ENCODE measurements at regions not wholly inside any gene's neighbourhood (a gene's known extent, or its start where the extent isn't known, plus 50 kb on each side); places are given as distances from the start of the nearest gene placed in this dataset.
A peak's percentile ranks its signal among the peaks of the same experiment; 100 is the strongest.

DNA sequence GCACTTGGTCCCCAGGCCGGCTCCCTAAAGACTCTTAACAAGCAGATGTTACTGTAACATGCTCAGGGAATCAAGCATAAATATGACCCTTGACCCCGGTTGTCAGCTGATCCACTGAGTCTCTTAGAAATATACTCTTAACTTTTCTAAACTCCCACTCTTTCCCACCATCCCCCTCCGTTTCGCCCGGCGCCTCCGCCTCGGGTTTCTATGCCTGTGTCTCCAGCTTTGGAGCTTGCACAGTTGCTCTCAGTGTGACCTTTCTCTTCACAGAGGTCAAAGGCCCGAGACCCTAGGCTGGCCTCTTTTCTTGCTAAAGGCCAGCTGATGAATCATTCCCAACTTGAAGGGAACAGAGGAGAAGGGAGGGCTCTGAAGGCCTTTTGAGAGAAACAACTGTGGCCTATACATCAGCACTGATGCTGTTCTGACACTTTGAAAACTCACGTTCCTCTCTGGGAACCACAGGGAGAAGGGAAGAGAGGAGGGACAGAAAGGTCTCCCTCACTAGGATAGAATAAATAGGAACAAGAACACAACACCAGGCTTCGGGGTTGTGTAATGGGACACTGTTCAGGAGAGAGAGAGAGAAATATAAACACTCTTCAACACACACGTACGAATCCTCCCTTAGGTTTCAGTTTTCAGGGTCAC lies 484.5 kb upstream of the NR2F2 start:
- no peak overlapping the region for H3K9ac ChIP-seq (ENCODE audit: low read length)
- H3K4me1 ChIP-seq (ENCODE audit: control insufficient read depth, insufficient read depth, low read length), result peaks cover 27% of the 10 kb centered on the region
- peak; percentile 27 for DNase-seq (ENCODE audit: low read depth)
- no peaks in the 10 kb centered on the region for H3K36me3 ChIP-seq (ENCODE audit: control insufficient read depth, insufficient read depth, low read length, severe bottlenecking)
- no peaks in the 10 kb centered on the region for H3K9me3 ChIP-seq (ENCODE audit: control insufficient read depth, low read length)
- no peaks in the 10 kb centered on the region for H3K27me3 ChIP-seq (replicated peaks; ENCODE audit: control insufficient read depth, insufficient read depth, low read length)
- H3K4me3 ChIP-seq (ENCODE audit: low read length), result no peak overlapping the region

DNA sequence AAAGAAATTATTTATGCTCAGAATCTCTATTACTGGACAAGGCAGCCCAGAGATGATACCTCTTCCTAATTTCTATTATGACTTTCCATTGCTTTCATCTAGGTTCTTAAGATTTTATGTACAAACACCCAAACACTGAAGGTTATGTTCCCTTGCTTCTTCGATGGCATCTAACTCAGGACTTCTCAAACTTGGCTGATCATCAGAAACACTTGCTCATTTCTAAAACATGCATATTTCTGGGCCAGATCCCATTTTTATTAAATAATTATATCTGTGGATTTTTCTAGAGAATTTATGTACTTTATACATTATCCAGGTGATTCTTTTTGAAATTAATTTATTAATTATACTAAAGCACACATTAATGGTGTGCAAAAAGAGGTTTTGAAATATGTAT lies 482.4 kb upstream of the NR2F2 start:
- Histone ChIP-seq H3K4me1 (ENCODE audit: control insufficient read depth, insufficient read depth, low read length) (peaks cover 20% of the 10 kb centered on the region), H3K9me3 (ENCODE audit: control insufficient read depth, low read length) (no peaks in the 10 kb centered on the region), H3K27me3 (replicated peaks; ENCODE audit: control insufficient read depth, insufficient read depth, low read length) (no peaks in the 10 kb centered on the region), H3K9ac (ENCODE audit: low read length) (no peak overlapping the region), H3K36me3 (ENCODE audit: control insufficient read depth, insufficient read depth, low read length, severe bottlenecking) (no peaks in the 10 kb centered on the region), H3K4me3 (ENCODE audit: low read length) (no peak overlapping the region)
- DNase-seq (ENCODE audit: low read depth), result no peak

- H3K36me3 ChIP-seq (ENCODE audit: control insufficient read depth, insufficient read depth, low read length, severe bottlenecking), result no peaks in the 10 kb centered on the region
- H3K9ac ChIP-seq (ENCODE audit: low read length), result no peak overlapping the region
- DNase-seq (ENCODE audit: low read depth), result no peak
Observed at GRCh38 chr15:95850837-95851236, 479.7 kb upstream of the NR2F2 start.

DNA sequence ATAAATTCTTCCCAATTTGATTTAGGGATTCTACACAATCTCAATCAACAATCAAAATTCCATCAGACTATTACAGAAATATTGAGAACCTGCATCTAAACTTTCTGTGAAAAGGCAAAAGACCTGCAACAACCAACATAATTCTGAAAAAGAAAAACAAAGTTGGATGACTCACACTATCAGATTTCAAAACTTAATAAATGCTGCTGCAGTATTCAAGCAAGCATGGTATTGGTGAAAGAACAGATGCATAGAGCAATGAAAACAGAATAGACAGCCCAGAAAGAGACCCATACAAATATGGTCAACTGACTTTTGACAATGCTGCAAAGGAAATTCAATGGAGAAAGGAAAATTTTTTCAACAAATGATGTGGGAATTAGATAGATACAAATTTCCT lies 477.1 kb upstream of the NR2F2 start:
- Histone ChIP-seq H3K9me3 (ENCODE audit: control insufficient read depth, low read length) (no peaks in the 10 kb centered on the region), H3K4me1 (ENCODE audit: control insufficient read depth, insufficient read depth, low read length) (peaks cover 22% of the 10 kb centered on the region), H3K4me3 (ENCODE audit: low read length) (no peak overlapping the region), H3K27me3 (replicated peaks; ENCODE audit: control insufficient read depth, insufficient read depth, low read length) (no peaks in the 10 kb centered on the region), H3K9ac (ENCODE audit: low read length) (no peak overlapping the region), H3K36me3 (ENCODE audit: control insufficient read depth, insufficient read depth, low read length, severe bottlenecking) (no peaks in the 10 kb centered on the region)
- peak; percentile 63 for DNase-seq (ENCODE audit: low read depth)

More at GRCh38 chr15:95850837-95851236, 479.7 kb upstream of the NR2F2 start:
- H3K9me3 ChIP-seq (ENCODE audit: control insufficient read depth, low read length), result no peaks in the 10 kb centered on the region
- H3K27me3 ChIP-seq (replicated peaks; ENCODE audit: control insufficient read depth, insufficient read depth, low read length), result no peaks in the 10 kb centered on the region
- H3K4me1 ChIP-seq (ENCODE audit: control insufficient read depth, insufficient read depth, low read length), result peaks cover 11% of the 10 kb centered on the region
- no peak overlapping the region for H3K4me3 ChIP-seq (ENCODE audit: low read length)

GRCh38 chr15:95857124-95857757 lies 473.3 kb upstream of the NR2F2 start:
- Histone ChIP-seq H3K27me3 (replicated peaks; ENCODE audit: control insufficient read depth, insufficient read depth, low read length) (no peaks in the 10 kb centered on the region), H3K36me3 (ENCODE audit: control insufficient read depth, insufficient read depth, low read length, severe bottlenecking) (no peaks in the 10 kb centered on the region), H3K4me1 (ENCODE audit: control insufficient read depth, insufficient read depth, low read length) (peaks cover 25% of the 10 kb centered on the region), H3K9me3 (ENCODE audit: control insufficient read depth, low read length) (no peaks in the 10 kb centered on the region), H3K9ac (ENCODE audit: low read length) (peak overlapping the region; percentile 79), H3K4me3 (ENCODE audit: low read length) (peak overlapping the region; percentile 50)
- no peak for DNase-seq (ENCODE audit: low read depth)

GRCh38 chr15:95857758-95858157 lies 472.7 kb upstream of the NR2F2 start:
- no peaks in the 10 kb centered on the region for H3K36me3 ChIP-seq (ENCODE audit: control insufficient read depth, insufficient read depth, low read length, severe bottlenecking)
- no peak for DNase-seq (ENCODE audit: low read depth)
- H3K4me1 ChIP-seq (ENCODE audit: control insufficient read depth, insufficient read depth, low read length), result peaks cover 25% of the 10 kb centered on the region
- H3K9me3 ChIP-seq (ENCODE audit: control insufficient read depth, low read length), result no peaks in the 10 kb centered on the region
- no peaks in the 10 kb centered on the region for H3K27me3 ChIP-seq (replicated peaks; ENCODE audit: control insufficient read depth, insufficient read depth, low read length)
- H3K4me3 ChIP-seq (ENCODE audit: low read length), result peak overlapping the region; percentile 50
- peak overlapping the region; percentile 79 for H3K9ac ChIP-seq (ENCODE audit: low read length)

- no peak for DNase-seq (ENCODE audit: low read depth)
- Histone ChIP-seq H3K4me3 (ENCODE audit: low read length) (no peak overlapping the region), H3K36me3 (ENCODE audit: control insufficient read depth, insufficient read depth, low read length, severe bottlenecking) (no peaks in the 10 kb centered on the region)
Observed at GRCh38 chr15:95860406-95860805, 470.1 kb upstream of the NR2F2 start.

DNA sequence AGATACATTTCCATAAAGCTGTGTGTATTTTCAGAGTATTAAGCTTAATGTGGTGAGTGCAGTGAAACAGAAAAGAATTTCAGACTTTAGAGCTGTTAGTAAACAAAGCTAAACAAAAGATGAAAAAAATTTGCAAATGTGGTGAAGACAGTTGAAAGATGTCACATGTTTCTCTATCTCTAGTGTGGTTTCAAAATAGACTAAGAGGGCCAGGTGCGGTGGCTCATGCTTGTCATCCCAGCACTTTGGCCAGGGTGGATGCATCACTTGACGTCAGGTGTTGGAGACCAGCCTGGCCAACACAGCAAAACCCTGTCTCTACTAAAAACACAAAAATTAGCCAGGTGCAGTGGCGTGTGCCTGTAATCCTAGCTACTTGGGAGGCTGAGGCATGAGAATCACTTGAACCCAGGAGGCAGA lies 466.0 kb upstream of the NR2F2 start:
- DNase-seq (ENCODE audit: low read depth), result no peak
- H3K4me1 ChIP-seq (ENCODE audit: control insufficient read depth, insufficient read depth, low read length), result peaks cover 4% of the 10 kb centered on the region
- no peak overlapping the region for H3K9ac ChIP-seq (ENCODE audit: low read length)
- no peak overlapping the region for H3K4me3 ChIP-seq (ENCODE audit: low read length)
- H3K9me3 ChIP-seq (ENCODE audit: control insufficient read depth, low read length), result no peaks in the 10 kb centered on the region
- H3K27me3 ChIP-seq (replicated peaks; ENCODE audit: control insufficient read depth, insufficient read depth, low read length), result no peaks in the 10 kb centered on the region
- no peaks in the 10 kb centered on the region for H3K36me3 ChIP-seq (ENCODE audit: control insufficient read depth, insufficient read depth, low read length, severe bottlenecking)

More at GRCh38 chr15:95860406-95860805, 470.1 kb upstream of the NR2F2 start:
- Histone ChIP-seq H3K9ac (ENCODE audit: low read length) (no peak overlapping the region), H3K4me1 (ENCODE audit: control insufficient read depth, insufficient read depth, low read length) (peaks cover 22% of the 10 kb centered on the region), H3K27me3 (replicated peaks; ENCODE audit: control insufficient read depth, insufficient read depth, low read length) (no peaks in the 10 kb centered on the region), H3K9me3 (ENCODE audit: control insufficient read depth, low read length) (no peaks in the 10 kb centered on the region)

GRCh38 chr15:95865330-95865739 lies 465.2 kb upstream of the NR2F2 start:
- H3K4me3 ChIP-seq (ENCODE audit: low read length), result no peak overlapping the region
- peaks cover 4% of the 10 kb centered on the region for H3K4me1 ChIP-seq (ENCODE audit: control insufficient read depth, insufficient read depth, low read length)
- H3K9ac ChIP-seq (ENCODE audit: low read length), result no peak overlapping the region
- no peaks in the 10 kb centered on the region for H3K9me3 ChIP-seq (ENCODE audit: control insufficient read depth, low read length)
- no peaks in the 10 kb centered on the region for H3K27me3 ChIP-seq (replicated peaks; ENCODE audit: control insufficient read depth, insufficient read depth, low read length)
- DNase-seq (ENCODE audit: low read depth), result no peak
- H3K36me3 ChIP-seq (ENCODE audit: control insufficient read depth, insufficient read depth, low read length, severe bottlenecking), result no peaks in the 10 kb centered on the region

DNA sequence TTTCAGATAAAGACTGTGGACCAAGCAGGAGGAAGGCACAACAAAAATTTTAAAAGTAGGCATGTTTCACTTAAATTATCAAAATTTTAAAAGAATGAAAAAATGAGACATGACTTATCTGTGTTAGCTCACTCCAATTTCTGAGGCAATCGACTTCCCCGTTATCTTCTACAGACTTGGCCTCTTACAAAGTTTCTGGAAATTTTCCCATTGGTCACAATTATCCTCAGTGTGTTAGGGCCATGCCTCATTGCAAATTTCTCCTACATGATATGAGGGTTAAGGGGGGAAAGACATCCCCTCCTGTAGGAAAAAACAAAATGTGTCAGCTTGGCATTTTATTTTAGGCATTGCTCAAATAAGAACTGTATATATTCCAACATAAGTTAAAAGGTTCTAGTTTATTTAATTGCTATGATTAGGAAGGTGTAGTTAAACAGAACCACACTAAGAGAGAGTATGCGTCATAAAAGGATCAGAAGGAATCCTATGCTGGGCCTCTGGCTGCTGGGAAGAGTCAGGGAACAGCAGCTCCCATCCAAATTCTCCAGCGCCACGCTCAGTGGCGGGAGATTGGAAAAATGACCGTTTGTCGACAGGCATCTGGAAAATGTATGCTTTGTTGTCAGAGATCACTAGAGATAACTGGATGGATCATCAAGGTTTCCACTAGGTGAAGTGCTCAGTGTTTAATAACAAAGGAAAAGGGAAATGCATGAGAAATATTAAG lies 463.6 kb upstream of the NR2F2 start:
- H3K9me3 ChIP-seq (ENCODE audit: control insufficient read depth, low read length), result no peaks in the 10 kb centered on the region
- no peaks in the 10 kb centered on the region for H3K36me3 ChIP-seq (ENCODE audit: control insufficient read depth, insufficient read depth, low read length, severe bottlenecking)
- no peak overlapping the region for H3K4me3 ChIP-seq (ENCODE audit: low read length)
- no peak for DNase-seq (ENCODE audit: low read depth)
- no peaks in the 10 kb centered on the region for H3K27me3 ChIP-seq (replicated peaks; ENCODE audit: control insufficient read depth, insufficient read depth, low read length)
- H3K4me1 ChIP-seq (ENCODE audit: control insufficient read depth, insufficient read depth, low read length), result peaks cover 4% of the 10 kb centered on the region
- H3K9ac ChIP-seq (ENCODE audit: low read length), result no peak overlapping the region

DNA sequence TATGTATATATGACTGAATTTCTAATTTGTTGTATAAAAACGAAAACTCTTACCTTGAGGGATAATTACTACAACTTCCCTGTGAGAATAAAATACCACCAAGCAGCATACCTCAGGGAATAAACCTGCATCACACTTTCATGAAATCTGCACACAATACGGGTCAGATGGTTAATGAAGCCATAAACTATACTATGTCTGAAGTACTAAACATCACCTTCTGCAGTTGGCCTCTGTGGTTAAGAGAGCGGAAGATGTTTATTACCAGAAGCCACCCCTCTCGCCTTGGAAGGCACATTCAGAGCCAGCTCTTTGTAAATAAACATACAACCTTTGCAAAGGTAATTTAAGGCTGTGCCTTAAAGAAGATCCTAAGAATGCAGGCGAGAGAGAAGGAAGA lies 462.1 kb upstream of the NR2F2 start:
- no peak for DNase-seq (ENCODE audit: low read depth)
- no peak overlapping the region for H3K9ac ChIP-seq (ENCODE audit: low read length)

More for the DNA sequence above, 462.1 kb upstream of the NR2F2 start:
- no peaks in the 10 kb centered on the region for H3K36me3 ChIP-seq (ENCODE audit: control insufficient read depth, insufficient read depth, low read length, severe bottlenecking)
- no peaks in the 10 kb centered on the region for H3K9me3 ChIP-seq (ENCODE audit: control insufficient read depth, low read length)
- peaks cover 4% of the 10 kb centered on the region for H3K4me1 ChIP-seq (ENCODE audit: control insufficient read depth, insufficient read depth, low read length)
- no peaks in the 10 kb centered on the region for H3K27me3 ChIP-seq (replicated peaks; ENCODE audit: control insufficient read depth, insufficient read depth, low read length)
- no peak overlapping the region for H3K4me3 ChIP-seq (ENCODE audit: low read length)

All from adipocyte (in vitro differentiated cells).